Ovary (tissue), 3 donors: ENCODE measurements at regions not wholly inside any gene's neighbourhood (a gene's known extent, or its start where the extent isn't known, plus 50 kb on each side); places are given as distances from the start of the nearest gene placed in this dataset.

Source experiments
- CTCF ChIP-seq, 3 donors: fragments of 450-650 bp in 2 of 3; fragments of 200-600 bp in 1 of 3; IDR thresholded peaks; one replicate each; pipeline versions ENCODE4 v1.5.1 to v1.8.0; 2016 to 2022; ENCODE audit warnings: antibody characterized with exemption in 3 of 3, mild to moderate bottlenecking in 1 of 3
- EP300 ChIP-seq: sonication (generic); formaldehyde crosslinking; IDR thresholded peaks from one replicate; pipeline ENCODE4 v1.6.1; 2017; ENCODE audit warnings: antibody characterized with exemption
- POLR2A ChIP-seq: fragments of 450-650 bp; IDR thresholded peaks from one replicate; pipeline ENCODE4 v1.6.1; 2017; ENCODE audit warnings: antibody characterized with exemption, mild to moderate bottlenecking, moderate library complexity
- donor health status: DM: no; HTN: no; CAD: no.

DNA sequence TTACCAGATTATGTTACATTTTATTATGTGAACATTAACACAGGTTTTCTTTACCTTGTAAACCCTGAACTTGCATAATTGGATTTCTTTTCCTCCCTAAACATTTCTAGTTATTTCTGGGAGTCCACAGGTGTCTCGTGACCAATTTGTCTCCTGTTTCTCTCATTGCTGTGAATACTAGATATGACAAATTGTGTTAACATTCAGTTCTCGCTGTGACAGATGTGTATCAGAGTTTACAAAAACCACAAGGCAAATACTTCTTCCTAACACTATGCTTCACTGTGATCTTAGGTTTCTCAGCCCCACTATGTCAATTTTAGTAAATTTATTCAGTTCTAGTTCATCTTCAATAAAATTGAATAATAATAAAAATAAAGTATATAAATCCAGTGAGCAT, 1554.9 kb downstream of the EFNB2 start:
- TF ChIP-seq CTCF (IDR thresholded peaks at IDR 0.05) (no peak), POLR2A (no peak), EP300 (no peak)
